Tongue (tissue), 1 donor: ENCODE measurements at regions not wholly inside any gene's neighbourhood (a gene's known extent, or its start where the extent isn't known, plus 50 kb on each side); places are given as distances from the start of the nearest gene placed in this dataset.

Experiments
- DNase-seq: peaks from one replicate; pipeline ENCODE4 v3.0.0-alpha.2; 2015

- no peak for DNase-seq
Observed at GRCh38 chr6:48817333-48818051, 645.6 kb downstream of the MMUT start.

- no peak for DNase-seq
Observed at GRCh38 chr6:48814957-48815356, 648.1 kb downstream of the MMUT start.

GRCh38 chr6:48813836-48814235 lies 649.2 kb downstream of the MMUT start:
- DNase-seq: no peak

GRCh38 chr6:48809700-48810099 lies 653.4 kb downstream of the MMUT start:
- DNase-seq: no peak

- peak; percentile 49 for DNase-seq
Observed at GRCh38 chr6:48809245-48809644, 653.8 kb downstream of the MMUT start.

GRCh38 chr6:48798296-48798695 lies 664.8 kb downstream of the MMUT start:
- DNase-seq: no peak

- DNase-seq: no peak
Observed at GRCh38 chr6:48782225-48782624, 671.2 kb upstream of the PTCHD4 start.

GRCh38 chr6:48777411-48777810 lies 666.4 kb upstream of the PTCHD4 start:
- DNase-seq: no peak

- no peak for DNase-seq
Observed at GRCh38 chr6:48775157-48775556, 664.2 kb upstream of the PTCHD4 start.

GRCh38 chr6:48774276-48774675 lies 663.3 kb upstream of the PTCHD4 start:
- no peak for DNase-seq

- DNase-seq: no peak
Observed at GRCh38 chr6:48766349-48766748, 655.4 kb upstream of the PTCHD4 start.

GRCh38 chr6:48765352-48765961 lies 654.5 kb upstream of the PTCHD4 start:
- peak; percentile 75 for DNase-seq

- no peak for DNase-seq
Observed at GRCh38 chr6:48764286-48765044, 653.5 kb upstream of the PTCHD4 start.

GRCh38 chr6:48757661-48758060 lies 646.7 kb upstream of the PTCHD4 start:
- no peak for DNase-seq

GRCh38 chr6:48755315-48755714 lies 644.3 kb upstream of the PTCHD4 start:
- no peak for DNase-seq

GRCh38 chr6:48754641-48755040 lies 643.6 kb upstream of the PTCHD4 start:
- peak; percentile 59 for DNase-seq

- no peak for DNase-seq
Observed at GRCh38 chr6:48750861-48751260, 639.9 kb upstream of the PTCHD4 start.

GRCh38 chr6:48747471-48747870 lies 636.5 kb upstream of the PTCHD4 start:
- peak; percentile 10 for DNase-seq

- DNase-seq: no peak
Observed at GRCh38 chr6:48747040-48747439, 636.0 kb upstream of the PTCHD4 start.

GRCh38 chr6:48744948-48745347 lies 634.0 kb upstream of the PTCHD4 start:
- no peak for DNase-seq

- DNase-seq: no peak
Observed at GRCh38 chr6:48743738-48744137, 632.7 kb upstream of the PTCHD4 start.

- no peak for DNase-seq
Observed at GRCh38 chr6:48736501-48737206, 625.7 kb upstream of the PTCHD4 start.

GRCh38 chr6:48735846-48736245 lies 624.8 kb upstream of the PTCHD4 start:
- DNase-seq: no peak
